Osteocyte (in vitro differentiated cells): ENCODE measurements at regions not wholly inside any gene's neighbourhood (a gene's known extent, or its start where the extent isn't known, plus 50 kb on each side); places are given as distances from the start of the nearest gene placed in this dataset.
A peak's percentile ranks its signal among the peaks of the same experiment; 100 is the strongest.

Source experiments
- DNase-seq: peaks from one replicate; pipeline ENCODE4 v3.0.0; 2021; ENCODE audit warnings: mixed read lengths; ENCODE audit not compliant: unreplicated experiment; ENCODE audit errors: extremely low spot score
- H3K27ac Mint-ChIP-seq: one replicate; pipeline ENCODE4 v1.8.0; 2021; ENCODE audit warnings: mild to moderate bottlenecking, mixed read lengths; ENCODE audit not compliant: unreplicated experiment
- H3K27me3 Mint-ChIP-seq: one replicate; pipeline ENCODE4 v1.8.0; 2021; ENCODE audit warnings: mixed read lengths; ENCODE audit not compliant: unreplicated experiment
- H3K36me3 Mint-ChIP-seq: one replicate; pipeline ENCODE4 v1.8.0; 2021; ENCODE audit warnings: mixed read lengths; ENCODE audit not compliant: unreplicated experiment
- H3K4me1 Mint-ChIP-seq: one replicate; pipeline ENCODE4 v1.8.0; 2021; ENCODE audit warnings: mixed read lengths; ENCODE audit not compliant: unreplicated experiment
- H3K4me3 Mint-ChIP-seq: one replicate; pipeline ENCODE4 v1.8.0; 2021; ENCODE audit warnings: mild to moderate bottlenecking, moderate library complexity, mixed read lengths; ENCODE audit not compliant: unreplicated experiment
- H3K9me3 Mint-ChIP-seq: one replicate; pipeline ENCODE4 v1.8.0; 2021; ENCODE audit warnings: mixed read lengths; ENCODE audit not compliant: unreplicated experiment
- CTCF ChIP-seq: fragments of 200-600 bp; sonication (generic); IDR thresholded peaks from 2 replicates; pipeline ENCODE4 v1.5.0; 2021; ENCODE audit warnings: antibody characterized with exemption, mild to moderate bottlenecking, moderate library complexity

GRCh38 chr13:47175172-47175866, 278.5 kb upstream of the HTR2A start:
- H3K27ac Mint-ChIP-seq: peak overlapping the region; percentile 33
- DNase-seq: no peak
- no peak for TF ChIP-seq CTCF

GRCh38 chr13:47170971-47171370, 274.1 kb upstream of the HTR2A start:
- no peak for TF ChIP-seq CTCF
- Mint-ChIP-seq H3K36me3 (no peaks in the 10 kb centered on the region), H3K9me3 (no peaks in the 10 kb centered on the region), H3K4me1 (peaks cover 24% of the 10 kb centered on the region), H3K4me3 (no peak overlapping the region), H3K27ac (no peak overlapping the region), H3K27me3 (peaks cover 12% of the 10 kb centered on the region)
- DNase-seq: no peak

More at GRCh38 chr13:47175172-47175866, 278.5 kb upstream of the HTR2A start:
- Mint-ChIP-seq H3K36me3 (no peaks in the 10 kb centered on the region), H3K4me3 (no peak overlapping the region), H3K4me1 (peaks cover 14% of the 10 kb centered on the region), H3K9me3 (no peaks in the 10 kb centered on the region), H3K27me3 (peaks cover 12% of the 10 kb centered on the region)

- no peak for DNase-seq
- Mint-ChIP-seq H3K9me3 (no peaks in the 10 kb centered on the region), H3K4me3 (peak overlapping the region; percentile 47), H3K27ac (no peak overlapping the region), H3K36me3 (no peaks in the 10 kb centered on the region), H3K27me3 (peaks cover 13% of the 10 kb centered on the region), H3K4me1 (peaks cover 10% of the 10 kb centered on the region)
- TF ChIP-seq CTCF: no peak
These were observed 271.8 kb upstream of the HTR2A start for GRCh38 chr13:47168618-47169017.

GRCh38 chr13:47168066-47168465, 271.2 kb upstream of the HTR2A start:
- Mint-ChIP-seq H3K9me3 (no peaks in the 10 kb centered on the region), H3K4me1 (peaks cover 10% of the 10 kb centered on the region), H3K4me3 (peak overlapping the region; percentile 47), H3K27ac (no peak overlapping the region), H3K27me3 (peaks cover 17% of the 10 kb centered on the region), H3K36me3 (no peaks in the 10 kb centered on the region)
- TF ChIP-seq CTCF: no peak
- no peak for DNase-seq

- DNase-seq: no peak
- Mint-ChIP-seq H3K36me3 (no peaks in the 10 kb centered on the region), H3K27me3 (peaks cover 12% of the 10 kb centered on the region), H3K27ac (no peak overlapping the region), H3K4me1 (peaks cover 10% of the 10 kb centered on the region), H3K4me3 (no peak overlapping the region), H3K9me3 (no peaks in the 10 kb centered on the region)
- no peak for TF ChIP-seq CTCF
These were observed 269.5 kb upstream of the HTR2A start for GRCh38 chr13:47166336-47166735.
